ENCODE measurements at regions not wholly inside any gene's neighbourhood (a gene's known extent, or its start where the extent isn't known, plus 50 kb on each side); places are given as distances from the start of the nearest gene placed in this dataset.

- intact Hi-C loops (cut with DNase I): no loop called here
- H3K27ac ChIP-seq: no peak overlapping the region
- H3K4me1 ChIP-seq: no peaks in the 10 kb centered on the region
Measured at GRCh38 chr5:103951776-103952175, 389.2 kb upstream of the NUDT12 start.

GRCh38 chr5:103943230-103943629, 380.6 kb upstream of the NUDT12 start:
- H3K27ac ChIP-seq: no peak overlapping the region
- no peak for DNase-seq
- no peaks in the 10 kb centered on the region for H3K9me3 ChIP-seq
- intact Hi-C loops (cut with DNase I): no loop called here
- TF ChIP-seq POLR2AphosphoS5 (IDR thresholded peaks at IDR 0.05): no peak
- no peaks in the 10 kb centered on the region for H3K36me3 ChIP-seq
- WGBS, 2 donors: 81 to 82% methylated on average over 7 of the region's 7 CpGs
- peaks cover 0 to 9% (median 3%) of the 10 kb centered on the region in 4 donors for H3K4me1 ChIP-seq
- no peaks in the 10 kb centered on the region for H3K27me3 ChIP-seq
- no peak overlapping the region for H3K4me3 ChIP-seq

More at GRCh38 chr5:103951776-103952175, 389.2 kb upstream of the NUDT12 start:
- Histone ChIP-seq H3K9me3 (no peaks in the 10 kb centered on the region), H3K4me3 (no peak overlapping the region), H3K27me3 (no peaks in the 10 kb centered on the region), H3K36me3 (no peaks in the 10 kb centered on the region)
- whole genome bisulfite sequencing, 2 donors: 80 to 84% methylated on average over 1 of the region's 1 CpG
- DNase-seq: no peak
- TF ChIP-seq POLR2A (IDR thresholded peaks at IDR 0.05) (no peak), POLR2AphosphoS5 (IDR thresholded peaks at IDR 0.05) (no peak), EP300 (IDR thresholded peaks at IDR 0.05) (no peak)
- TF ChIP-seq, protein P1, sequence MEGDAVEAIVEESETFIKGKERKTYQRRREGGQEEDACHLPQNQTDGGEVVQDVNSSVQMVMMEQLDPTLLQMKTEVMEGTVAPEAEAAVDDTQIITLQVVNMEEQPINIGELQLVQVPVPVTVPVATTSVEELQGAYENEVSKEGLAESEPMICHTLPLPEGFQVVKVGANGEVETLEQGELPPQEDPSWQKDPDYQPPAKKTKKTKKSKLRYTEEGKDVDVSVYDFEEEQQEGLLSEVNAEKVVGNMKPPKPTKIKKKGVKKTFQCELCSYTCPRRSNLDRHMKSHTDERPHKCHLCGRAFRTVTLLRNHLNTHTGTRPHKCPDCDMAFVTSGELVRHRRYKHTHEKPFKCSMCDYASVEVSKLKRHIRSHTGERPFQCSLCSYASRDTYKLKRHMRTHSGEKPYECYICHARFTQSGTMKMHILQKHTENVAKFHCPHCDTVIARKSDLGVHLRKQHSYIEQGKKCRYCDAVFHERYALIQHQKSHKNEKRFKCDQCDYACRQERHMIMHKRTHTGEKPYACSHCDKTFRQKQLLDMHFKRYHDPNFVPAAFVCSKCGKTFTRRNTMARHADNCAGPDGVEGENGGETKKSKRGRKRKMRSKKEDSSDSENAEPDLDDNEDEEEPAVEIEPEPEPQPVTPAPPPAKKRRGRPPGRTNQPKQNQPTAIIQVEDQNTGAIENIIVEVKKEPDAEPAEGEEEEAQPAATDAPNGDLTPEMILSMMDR (IDR thresholded peaks at IDR 0.05): no peak

GRCh38 chr5:103942587-103943186, 380.1 kb upstream of the NUDT12 start:
- Histone ChIP-seq H3K36me3 (no peaks in the 10 kb centered on the region), H3K4me1 (peaks cover 0 to 9% (median 3%) of the 10 kb centered on the region in 4 donors), H3K27me3 (no peaks in the 10 kb centered on the region), H3K27ac (no peak overlapping the region), H3K4me3 (no peak overlapping the region), H3K9me3 (no peaks in the 10 kb centered on the region)
- WGBS, 2 donors: 67 to 76% methylated on average over 6 of the region's 6 CpGs
- TF ChIP-seq, protein P1 (IDR thresholded peaks at IDR 0.05): no peak
- TF ChIP-seq POLR2AphosphoS5 (IDR thresholded peaks at IDR 0.05): no peak
- TF ChIP-seq POLR2A (IDR thresholded peaks at IDR 0.05): no peak
- no peak for TF ChIP-seq EP300 (IDR thresholded peaks at IDR 0.05)
- intact Hi-C loops (cut with DNase I): no loop called here
- DNase-seq: no peak

- TF ChIP-seq POLR2A (IDR thresholded peaks at IDR 0.05) (no peak), EP300 (IDR thresholded peaks at IDR 0.05) (no peak), POLR2AphosphoS5 (IDR thresholded peaks at IDR 0.05) (no peak)
- TF ChIP-seq, protein P1 (IDR thresholded peaks at IDR 0.05): no peak
- Histone ChIP-seq H3K4me3 (no peak overlapping the region), H3K27ac (no peak overlapping the region), H3K4me1 (peaks cover 0 to 9% (median 3%) of the 10 kb centered on the region in 4 donors), H3K9me3 (no peaks in the 10 kb centered on the region), H3K36me3 (no peaks in the 10 kb centered on the region), H3K27me3 (no peaks in the 10 kb centered on the region)
- WGBS, 2 donors: 66 to 81% methylated on average over 4 of the region's 4 CpGs
- intact Hi-C loops (cut with DNase I): no loop called here
- DNase-seq: no peak
Measured at GRCh38 chr5:103941596-103941995, 379.0 kb upstream of the NUDT12 start.

DNA sequence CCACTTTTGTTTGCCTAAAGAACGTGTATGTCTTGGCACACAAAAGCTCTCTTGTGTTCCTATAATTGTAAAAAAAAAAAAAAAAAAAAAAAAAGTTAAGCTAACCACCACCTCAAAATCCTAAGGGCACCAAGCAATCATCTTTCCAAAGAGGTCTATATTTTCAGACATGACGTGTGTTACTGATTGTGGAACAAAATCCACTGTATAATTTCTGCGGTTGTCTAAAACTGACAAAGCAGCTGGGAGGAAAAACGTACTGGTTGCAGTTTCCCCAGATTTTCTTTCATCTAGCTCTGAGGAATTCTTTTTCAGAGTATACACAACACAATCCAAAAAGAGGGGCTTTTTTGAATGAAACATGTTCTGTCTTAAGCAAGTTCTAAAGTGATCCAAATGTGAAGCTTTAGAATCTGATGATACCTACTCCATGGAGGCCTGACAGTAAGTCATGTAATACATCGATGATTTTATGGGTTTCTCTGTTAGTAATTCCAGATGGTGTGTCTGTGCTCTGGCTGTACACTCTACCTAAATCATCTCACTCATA, 375.6 kb upstream of the NUDT12 start:
- TF ChIP-seq, protein P1 (IDR thresholded peaks at IDR 0.05): no peak
- no peak for TF ChIP-seq EP300 (IDR thresholded peaks at IDR 0.05)
- no peak for TF ChIP-seq POLR2A (IDR thresholded peaks at IDR 0.05)
- TF ChIP-seq POLR2AphosphoS5 (IDR thresholded peaks at IDR 0.05): no peak
- H3K27ac ChIP-seq: no peak overlapping the region
- H3K9me3 ChIP-seq: no peaks in the 10 kb centered on the region
- H3K4me3 ChIP-seq: no peak overlapping the region
- DNase-seq: no peak
- peaks cover 0 to 6% (median 3%) of the 10 kb centered on the region in 4 donors for H3K4me1 ChIP-seq
- 65 to 68% methylated on average over 5 of the region's 5 CpGs for WGBS, 2 donors
- intact Hi-C loops (cut with DNase I): no loop called here
- H3K27me3 ChIP-seq: no peaks in the 10 kb centered on the region
- no peaks in the 10 kb centered on the region for H3K36me3 ChIP-seq

Measured in sigmoid colon (tissue), 6 donors.